HG03575 (cell line): ENCODE measurements at regions not wholly inside any gene's neighbourhood (a gene's known extent, or its start where the extent isn't known, plus 50 kb on each side); places are given as distances from the start of the nearest gene placed in this dataset.

Source experiments
- ATAC-seq: cut with Tn5 transposase; IDR thresholded peaks from one replicate; pipeline ENCODE4 v1.9.1; 2021; ENCODE audit not compliant: unreplicated experiment, insufficient number of reproducible peaks, low FRiP score; ENCODE audit errors: extremely low read depth

DNA sequence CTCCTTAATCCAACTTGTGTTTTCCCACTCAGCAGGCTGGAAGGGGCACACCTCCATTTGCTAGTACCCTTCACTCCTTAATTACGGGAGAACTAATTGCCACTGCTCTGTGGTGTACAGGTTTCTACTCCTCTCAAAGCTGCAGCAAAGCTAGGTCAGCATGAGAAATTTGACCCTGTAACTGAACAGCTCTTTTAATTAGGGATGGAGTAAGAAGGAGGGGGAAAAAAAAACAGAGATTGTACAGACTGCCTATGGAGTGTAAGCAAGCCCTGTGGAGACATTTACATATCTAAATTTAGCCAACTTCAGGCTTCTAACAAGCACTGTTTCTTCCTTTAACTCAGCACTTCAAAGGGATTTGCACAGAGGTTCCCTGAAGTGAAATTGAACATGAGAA is 629.7 kb upstream of the SETBP1 start:
- no peak for ATAC-seq

DNA sequence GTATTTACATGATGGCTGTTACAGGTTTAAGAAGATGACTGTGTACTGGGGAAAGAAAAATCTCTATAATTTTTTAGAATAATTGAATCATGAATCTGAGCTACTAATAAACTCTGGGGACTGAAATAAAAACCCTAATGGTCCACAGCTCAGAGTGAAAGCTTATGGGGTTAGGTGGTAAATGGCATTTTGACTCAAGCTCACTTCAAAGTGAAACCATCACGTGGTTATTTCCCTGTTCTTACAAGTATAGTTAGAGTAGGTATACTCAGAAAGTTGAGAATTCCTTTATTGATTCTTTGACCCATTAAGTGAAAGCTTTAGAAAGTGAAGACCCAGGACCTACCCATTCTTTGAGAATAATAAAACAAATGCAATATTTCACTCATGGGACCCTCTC is 626.2 kb upstream of the SETBP1 start:
- no peak for ATAC-seq

GRCh38 chr18:44060197-44060596 is 620.5 kb upstream of the SETBP1 start:
- no peak for ATAC-seq

GRCh38 chr18:44061438-44061837 is 619.2 kb upstream of the SETBP1 start:
- no peak for ATAC-seq

DNA sequence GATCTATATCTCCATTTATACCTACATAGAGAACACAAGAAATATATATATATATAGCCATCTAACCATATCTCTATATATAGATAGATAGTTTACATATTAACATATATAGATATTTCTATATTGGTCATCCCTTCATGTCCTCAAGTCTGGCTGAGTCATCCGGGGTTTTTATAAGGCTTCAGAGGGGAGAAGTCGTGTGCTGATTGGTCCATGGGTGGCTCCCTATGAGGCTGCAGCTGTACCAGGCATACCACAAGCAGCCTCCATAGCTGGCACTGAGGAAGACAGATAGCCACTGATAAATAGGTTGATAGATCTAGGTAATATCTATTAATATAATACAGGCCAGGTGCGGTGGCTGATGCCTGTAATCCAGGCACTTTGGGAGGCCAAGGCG is 618.3 kb upstream of the SETBP1 start:
- ATAC-seq: no peak

DNA sequence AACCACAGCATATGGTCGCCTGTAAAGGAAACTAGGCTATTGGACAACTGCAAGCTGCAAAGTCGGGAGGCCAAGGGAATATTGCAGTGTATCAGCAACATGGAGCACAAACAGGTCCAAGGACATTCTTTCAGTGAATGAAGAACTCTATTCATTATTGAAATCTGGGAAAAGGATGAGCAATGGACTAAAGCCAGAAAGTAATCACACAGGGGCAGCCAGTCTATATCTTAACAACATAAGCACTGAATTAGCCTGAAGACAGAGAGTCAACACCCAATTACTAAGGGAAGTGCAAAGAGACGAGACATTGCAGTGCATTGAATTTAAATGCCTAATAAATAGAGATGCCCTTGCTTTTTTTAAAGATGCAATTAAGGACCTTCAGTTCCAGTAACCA is 615.5 kb upstream of the SETBP1 start:
- ATAC-seq: no peak

DNA sequence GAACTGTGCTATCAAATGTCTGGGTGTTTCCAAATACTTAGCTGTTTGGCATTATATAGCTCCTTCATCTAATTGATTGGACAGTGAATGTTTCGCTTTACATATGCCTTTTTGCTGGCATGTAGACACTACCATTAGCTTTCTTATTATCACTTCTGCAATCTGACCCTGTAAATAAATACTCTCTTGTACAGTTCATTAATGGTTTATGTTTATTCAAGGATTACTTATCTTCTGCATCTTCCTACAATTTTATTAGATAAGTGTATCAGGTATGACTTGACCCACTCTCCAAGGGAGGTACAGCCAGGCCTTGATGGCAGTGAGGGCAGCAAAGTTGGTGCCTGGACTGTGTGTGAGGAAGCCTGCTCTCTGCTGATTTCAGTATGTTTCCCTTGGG is 614.1 kb upstream of the SETBP1 start:
- no peak for ATAC-seq

- ATAC-seq: no peak
These were observed 613.5 kb upstream of the SETBP1 start for GRCh38 chr18:44067186-44067585.

- ATAC-seq: no peak
These were observed 605.6 kb upstream of the SETBP1 start for GRCh38 chr18:44075038-44075437.

- no peak for ATAC-seq
These were observed 601.1 kb upstream of the SETBP1 start for GRCh38 chr18:44079606-44080005.

GRCh38 chr18:44080054-44080453 is 600.6 kb upstream of the SETBP1 start:
- ATAC-seq: no peak

GRCh38 chr18:44089732-44090131 is 591.0 kb upstream of the SETBP1 start:
- ATAC-seq: no peak

GRCh38 chr18:44090453-44090852 is 590.2 kb upstream of the SETBP1 start:
- ATAC-seq: no peak

DNA sequence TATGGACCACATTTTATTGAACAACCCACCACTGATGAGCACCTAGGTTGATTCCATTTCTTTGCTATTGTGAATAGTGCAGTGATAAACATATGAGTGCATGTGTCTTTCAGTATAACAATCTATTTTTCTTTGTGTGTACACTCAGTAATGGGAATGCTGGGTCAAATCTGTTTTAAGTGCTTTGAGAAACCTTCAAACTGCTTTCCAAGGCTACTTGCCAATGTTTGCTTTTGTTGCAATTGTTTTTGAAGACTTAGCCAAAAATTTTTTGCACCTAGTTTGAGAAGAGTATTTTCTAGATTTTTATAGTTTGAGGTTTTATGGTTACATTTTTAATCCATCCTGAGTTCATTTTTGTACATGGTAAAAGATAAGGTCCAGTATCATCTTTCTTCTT is 587.4 kb upstream of the SETBP1 start:
- no peak for ATAC-seq

GRCh38 chr18:44096016-44096415 is 584.7 kb upstream of the SETBP1 start:
- ATAC-seq: no peak

- ATAC-seq: no peak
These were observed 582.1 kb upstream of the SETBP1 start for GRCh38 chr18:44098551-44099098.

DNA sequence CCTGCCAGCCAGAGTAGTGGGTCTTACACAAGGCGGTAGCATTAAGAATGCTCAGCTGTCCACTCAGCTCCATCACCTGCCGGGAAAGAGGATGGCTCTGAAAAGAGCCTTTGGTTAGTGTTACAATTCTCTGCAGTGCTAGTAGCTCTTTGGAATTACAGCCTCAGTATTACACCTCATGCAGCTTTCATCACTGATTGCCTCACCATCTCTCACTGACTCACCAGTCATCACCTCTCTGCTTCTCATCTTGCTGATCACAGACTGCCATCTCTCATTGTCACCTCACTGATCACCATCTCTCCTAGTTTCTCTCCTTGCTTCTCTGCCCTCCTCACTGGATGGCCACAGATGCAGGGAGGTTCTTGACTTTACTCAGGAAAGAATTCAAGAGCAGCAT is 573.5 kb upstream of the SETBP1 start:
- ATAC-seq: no peak

GRCh38 chr18:44111337-44111736 is 569.4 kb upstream of the SETBP1 start:
- no peak for ATAC-seq

DNA sequence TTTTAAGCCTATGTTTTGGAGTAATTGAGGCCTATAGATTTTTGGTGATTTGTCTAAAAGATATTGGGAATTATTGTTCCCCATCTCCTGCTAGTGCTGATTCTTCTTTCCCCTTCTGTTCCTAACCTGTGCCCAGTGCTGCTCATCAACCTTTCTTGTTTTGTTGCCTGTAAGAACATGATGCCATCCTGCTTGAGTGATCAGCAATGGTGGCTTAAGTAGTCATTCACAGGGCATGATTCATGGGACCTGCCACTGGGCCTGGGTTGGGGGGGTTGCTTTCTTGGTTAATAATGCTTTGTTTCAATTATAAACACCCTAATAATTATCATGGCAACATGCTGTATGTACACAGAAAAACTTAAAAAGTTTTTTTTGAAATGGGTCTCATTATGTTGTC is 562.9 kb upstream of the SETBP1 start:
- no peak for ATAC-seq

GRCh38 chr18:44119607-44120006 is 561.1 kb upstream of the SETBP1 start:
- no peak for ATAC-seq

GRCh38 chr18:44123743-44124142 is 556.9 kb upstream of the SETBP1 start:
- no peak for ATAC-seq

DNA sequence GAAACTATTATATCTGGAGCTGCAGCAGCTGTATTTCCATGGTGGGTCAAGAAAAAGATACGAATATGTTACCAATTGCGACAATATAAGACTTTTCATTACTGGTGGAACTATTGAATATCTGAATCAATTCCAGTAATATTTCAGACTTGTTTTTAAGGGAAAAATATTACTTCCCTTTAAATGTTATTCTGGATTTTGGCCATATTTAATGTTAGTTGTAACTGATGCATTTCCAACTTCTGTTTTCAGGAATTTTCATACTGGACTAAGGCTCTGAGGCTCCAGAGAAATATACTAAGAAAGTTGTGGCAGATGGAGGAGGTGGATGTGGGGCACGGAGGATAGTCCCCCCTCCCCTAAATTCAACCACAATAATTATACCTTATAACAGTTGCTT is 555.2 kb upstream of the SETBP1 start:
- ATAC-seq: no peak
